SIG-M5 treated with dmso at 0.1 percent for 504 hours (cell line): ENCODE measurements at regions not wholly inside any gene's neighbourhood (a gene's known extent, or its start where the extent isn't known, plus 50 kb on each side); places are given as distances from the start of the nearest gene placed in this dataset.
A peak's percentile ranks its signal among the peaks of the same experiment; 100 is the strongest.
"Not testable (repeated sequence)": the region's sequence is repeated elsewhere in the genome, so short reads cannot be mapped to it uniquely, and the experiment has no call there.

Experiments
- DNase-seq: peaks from one replicate; lab custom pipeline; 2025; ENCODE audit not compliant: unreplicated experiment; lab: John Stamatoyannopoulos, UW

DNA sequence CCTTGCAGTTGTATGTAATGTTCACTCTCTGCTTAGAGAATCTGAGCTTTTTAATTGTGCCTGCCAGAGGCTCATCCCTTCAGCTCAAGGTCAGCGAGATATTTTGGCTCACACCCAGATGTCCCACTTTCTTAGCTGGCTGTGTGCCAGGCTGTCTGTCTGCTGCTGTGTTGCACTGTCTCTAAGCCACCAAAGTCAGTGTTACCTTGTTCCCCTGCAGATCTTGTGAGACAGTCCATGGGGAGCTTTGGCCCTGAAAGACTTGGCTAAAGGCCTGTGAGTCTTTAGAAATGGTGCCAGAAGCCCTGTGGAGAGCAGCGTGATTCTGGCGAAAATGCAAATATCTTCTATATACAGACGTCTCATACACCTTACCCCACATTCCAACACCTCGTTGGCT, 293.7 kb downstream of the TTC6 start:
- DNase-seq: no peak

DNA sequence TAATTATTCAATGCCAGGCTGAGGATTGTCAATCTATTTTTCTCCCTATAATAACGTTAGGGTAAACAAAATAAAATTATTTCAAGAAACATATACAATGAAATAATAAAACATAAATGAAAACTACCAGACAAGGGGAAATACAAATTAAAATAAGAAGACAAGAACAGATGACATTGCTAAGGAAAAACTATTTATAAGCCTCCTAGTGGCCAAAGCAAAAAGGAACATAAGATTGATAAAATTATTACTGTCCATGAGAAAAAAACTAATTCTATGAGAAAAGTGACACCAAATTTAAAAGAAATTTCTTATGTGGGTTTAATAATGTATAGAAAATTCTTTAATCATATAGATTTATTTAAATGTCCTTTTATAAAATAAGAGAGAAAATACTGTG, 294.7 kb downstream of the TTC6 start:
- DNase-seq: no peak

DNA sequence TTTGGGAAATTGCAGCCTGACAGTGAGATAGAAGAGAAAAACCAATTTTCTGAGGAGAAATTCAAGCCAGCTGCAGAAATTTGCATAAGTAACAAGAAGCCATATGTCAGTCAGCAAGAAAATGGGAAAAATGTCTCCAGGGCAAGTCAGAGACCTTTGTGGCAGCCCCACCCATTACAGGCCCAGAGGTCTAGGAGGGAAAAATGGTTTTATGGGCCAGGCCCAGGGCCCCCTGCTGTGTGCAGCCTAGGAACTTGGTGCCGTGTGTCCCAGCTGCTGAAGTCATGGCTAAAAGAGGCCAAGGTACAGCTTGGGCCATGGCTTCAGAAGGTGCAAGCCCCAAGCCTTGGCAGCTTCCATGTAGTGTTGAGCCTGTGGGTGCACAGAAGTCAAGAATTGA, 296.1 kb downstream of the TTC6 start:
- DNase-seq: not testable (repeated sequence)

DNA sequence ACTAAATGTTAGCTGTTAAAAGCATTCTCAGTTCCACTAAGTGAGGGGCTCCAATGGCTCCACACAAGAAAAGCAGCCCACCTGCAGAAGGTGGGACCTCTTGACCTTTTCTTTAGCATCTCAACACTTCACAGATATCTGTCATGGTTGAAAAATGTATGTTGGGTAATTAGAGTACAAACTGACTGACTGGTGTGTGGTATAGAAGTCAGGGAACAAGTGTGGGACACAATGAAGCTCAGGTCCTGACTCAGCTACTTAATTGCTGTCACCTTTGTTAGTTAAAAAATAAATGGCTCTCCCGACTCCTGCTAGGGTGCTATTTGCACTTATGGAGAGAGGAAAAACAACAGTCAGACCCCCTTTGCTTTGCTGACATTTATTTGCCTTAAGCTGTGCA, 299.0 kb downstream of the TTC6 start:
- DNase-seq: no peak

DNA sequence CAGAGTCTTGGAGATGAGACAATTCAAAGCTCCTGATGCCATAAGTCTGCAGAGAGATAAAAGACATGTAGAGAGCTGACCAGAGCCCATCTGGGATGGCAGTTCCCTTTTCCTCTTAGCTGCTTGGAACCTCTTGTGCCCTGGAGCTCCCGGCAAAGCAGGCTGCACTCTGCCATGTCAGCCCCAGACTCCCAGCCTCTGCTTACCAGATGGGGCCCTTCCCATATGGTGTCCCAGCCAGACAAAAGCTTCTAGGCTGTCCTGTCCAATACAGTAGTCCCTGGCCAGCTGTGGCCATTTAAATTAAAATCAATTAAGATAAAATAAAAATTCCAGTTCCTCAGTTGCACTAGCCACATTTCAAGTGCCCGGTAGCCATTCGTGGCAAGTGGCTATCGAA, 303.9 kb downstream of the TTC6 start:
- DNase-seq: no peak

DNA sequence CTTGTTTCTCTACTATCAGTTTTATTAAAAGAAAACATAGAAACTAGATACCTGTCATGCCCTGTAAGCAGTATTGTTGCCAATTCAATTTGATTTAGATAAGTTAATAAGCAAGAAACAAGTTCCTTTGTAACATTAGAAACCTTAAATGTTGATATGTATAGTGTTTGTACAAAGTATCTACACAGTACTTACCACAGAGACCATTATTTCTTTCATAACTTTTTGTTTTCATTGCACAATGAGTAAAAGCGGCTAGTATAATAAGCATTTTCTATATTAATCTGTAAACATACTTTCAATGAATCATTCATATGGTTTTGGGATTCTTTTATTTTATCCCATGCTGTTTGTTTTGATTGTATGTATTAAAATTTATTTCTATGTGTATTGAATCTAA, 305.1 kb downstream of the TTC6 start:
- no peak for DNase-seq

DNA sequence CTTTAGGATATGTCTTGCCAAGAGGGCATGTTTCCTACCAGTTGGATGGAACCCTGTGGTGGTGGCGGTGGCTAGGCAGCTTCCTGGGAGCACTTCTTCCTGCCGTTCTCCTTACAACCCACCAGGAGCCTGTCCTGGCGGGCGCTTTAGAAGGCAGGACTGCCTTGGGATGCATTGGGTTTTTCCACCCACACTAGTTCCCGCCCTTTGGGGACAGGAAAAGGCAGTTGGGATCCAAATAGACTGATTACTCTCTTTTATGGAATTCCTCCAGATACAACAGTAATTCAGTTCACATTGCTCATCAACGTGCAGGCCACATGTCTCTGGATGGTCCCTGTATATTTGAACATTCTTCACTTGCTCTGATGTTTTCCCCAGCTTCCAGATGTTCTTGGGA, 305.7 kb upstream of the SSTR1 start:
- no peak for DNase-seq

DNA sequence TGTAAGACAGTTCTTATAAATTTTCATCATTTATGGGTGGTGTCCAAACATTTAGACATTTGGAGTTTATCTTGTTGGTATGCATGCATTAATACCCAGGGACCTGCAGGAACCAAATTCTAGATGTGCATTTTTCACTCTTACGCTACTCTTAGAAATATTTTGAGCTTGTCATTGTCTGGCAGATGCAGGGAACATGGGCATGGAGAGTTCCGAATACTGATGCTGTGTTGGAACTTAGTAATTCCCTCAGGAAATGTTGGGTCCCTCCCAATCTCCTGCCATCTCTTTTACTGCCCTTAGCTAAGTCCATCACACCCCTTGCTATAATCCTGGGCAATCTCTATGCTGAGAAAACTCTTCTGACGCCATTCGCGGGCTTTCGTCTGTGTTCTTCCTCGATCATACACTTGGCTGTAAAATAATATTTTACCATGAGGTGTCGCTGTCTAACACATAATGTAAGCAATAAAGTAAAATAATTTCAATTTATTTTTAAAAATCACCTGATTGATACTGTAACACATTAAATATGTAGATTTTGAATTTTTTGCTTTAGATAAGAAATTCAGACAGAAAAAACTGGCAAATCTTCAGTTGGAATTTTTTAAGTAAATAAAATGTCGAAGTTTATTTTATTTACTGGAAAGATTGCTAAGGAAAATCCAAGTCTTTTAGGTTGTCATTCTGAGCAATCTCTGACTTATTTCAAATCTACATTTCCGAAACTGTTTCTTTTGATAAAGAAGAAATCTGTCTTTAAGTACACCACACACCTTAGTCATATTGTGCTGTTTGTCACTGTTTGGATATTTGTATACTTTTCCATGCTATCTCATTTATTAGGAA, 304.1 kb upstream of the SSTR1 start:
- peak; percentile 36 for DNase-seq

DNA sequence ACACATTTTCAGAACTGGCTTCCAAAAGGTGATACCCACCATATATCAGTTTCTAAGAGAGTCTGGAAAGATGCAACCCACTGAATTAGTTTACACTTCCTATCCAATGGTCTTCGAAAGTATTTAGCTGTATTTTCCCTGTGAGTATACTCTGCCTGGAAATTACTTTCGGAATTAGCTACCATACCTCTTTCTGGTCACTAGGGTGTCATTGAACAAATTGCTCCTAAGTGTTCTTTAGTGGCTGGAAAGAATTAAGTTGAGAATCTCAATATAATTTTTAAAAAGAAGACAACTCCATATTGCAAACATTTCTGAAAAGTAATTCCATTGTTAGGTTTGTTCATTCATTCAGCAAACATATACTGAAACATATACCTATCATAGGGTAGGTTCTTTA, 283.1 kb upstream of the SSTR1 start:
- DNase-seq: no peak

DNA sequence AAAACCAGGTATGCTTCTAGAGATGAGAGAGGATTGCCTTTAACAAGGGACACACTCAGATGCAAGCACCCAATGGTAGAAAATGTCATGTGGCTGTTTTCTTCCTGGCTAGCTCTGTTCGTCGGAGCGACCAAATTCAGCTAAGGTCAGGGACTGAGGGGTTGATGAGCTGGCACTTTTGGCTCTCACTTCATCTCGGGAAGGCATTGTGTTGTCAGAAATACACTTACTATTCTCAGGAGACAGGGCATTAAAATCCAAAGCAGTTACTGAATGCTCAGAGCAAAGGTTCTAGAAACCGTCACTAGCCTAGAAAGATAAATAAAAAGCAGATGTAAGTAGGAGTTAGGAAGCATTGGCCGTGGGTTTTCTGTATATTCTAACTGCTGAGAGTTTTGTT, 275.7 kb upstream of the SSTR1 start:
- DNase-seq: no peak

DNA sequence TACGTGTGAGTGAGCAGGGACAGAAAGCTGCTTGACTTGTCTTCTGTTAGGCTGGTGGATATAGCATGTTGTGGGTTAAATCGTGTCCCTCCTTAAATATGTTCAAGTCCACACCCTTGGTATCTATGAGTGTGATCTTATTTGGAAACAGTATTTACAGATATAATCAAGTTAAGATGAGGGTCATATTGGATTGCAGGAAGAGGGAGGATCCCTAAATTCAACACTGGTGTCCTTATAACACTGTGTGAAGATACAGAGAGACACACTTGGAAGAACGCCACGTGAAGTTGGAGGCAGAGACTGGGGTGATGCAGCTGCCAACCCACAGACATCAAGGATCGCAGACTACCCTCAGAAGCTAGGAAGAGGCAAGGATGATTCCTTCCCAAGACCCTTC, 275.2 kb upstream of the SSTR1 start:
- DNase-seq: no peak

DNA sequence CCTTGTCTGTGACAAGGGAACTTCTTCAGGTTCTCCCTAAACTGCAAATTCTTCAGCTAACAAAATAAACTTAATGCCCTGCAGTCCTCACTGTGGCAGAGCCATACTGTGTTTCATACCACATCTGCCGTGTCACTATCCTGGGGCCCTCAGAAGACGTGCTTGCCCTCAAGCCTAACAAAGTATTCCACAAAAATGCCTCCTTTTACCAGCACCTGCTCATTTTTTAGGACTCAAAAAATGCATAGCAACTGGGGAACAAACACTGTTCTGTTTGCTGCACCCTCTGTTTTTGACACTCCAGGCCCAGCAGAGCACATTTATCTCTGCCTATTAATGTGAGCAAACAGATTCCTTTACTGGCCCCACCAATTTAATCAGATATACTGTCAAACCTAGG, 270.7 kb upstream of the SSTR1 start:
- no peak for DNase-seq

DNA sequence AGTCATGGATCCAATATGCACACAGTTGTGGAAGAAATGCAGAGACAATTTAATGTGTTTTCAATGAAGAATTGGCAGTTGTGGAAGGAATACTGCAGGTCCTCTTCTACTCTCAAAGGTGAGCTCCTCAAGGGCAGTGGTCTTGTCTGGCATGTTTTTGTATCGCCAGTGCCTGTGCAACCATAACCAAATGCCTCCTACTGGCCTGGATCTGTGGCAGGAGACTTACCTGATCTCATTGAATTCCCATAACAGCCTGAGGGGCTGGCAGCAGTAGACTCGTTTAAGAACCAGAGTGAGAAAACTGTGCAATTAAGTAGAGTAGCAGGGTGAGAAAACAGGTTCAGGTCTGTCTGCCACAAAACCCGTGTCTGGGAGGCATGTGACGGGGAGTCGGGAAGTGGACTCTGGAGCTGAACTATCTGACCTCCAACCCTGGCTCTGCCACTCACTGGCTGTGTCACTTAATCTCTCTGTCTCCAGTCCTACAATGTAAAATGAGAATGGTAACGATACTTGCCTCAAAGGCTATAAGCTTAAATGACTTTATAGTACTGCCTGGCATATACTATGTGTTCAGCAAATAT, 268.2 kb upstream of the SSTR1 start:
- no peak for DNase-seq

DNA sequence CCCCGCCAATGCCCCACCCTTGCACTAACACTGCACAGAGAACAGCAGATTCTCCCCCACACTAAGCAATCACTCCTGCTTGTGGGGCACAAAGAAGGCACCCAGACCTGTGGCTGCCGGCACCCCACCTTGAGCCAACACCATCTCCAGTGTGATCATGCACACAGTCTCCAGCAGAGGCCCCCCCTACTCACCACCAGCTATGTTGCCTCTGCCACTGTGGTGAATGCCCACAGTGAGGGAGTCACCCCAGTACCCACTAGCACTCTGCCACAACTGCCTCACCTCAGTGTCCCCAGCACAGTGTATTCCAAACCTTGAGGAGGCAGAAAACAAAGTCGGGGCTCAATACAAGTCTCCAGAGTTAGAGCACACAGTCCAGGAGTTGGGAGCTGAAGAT, 261.7 kb upstream of the SSTR1 start:
- no peak for DNase-seq

DNA sequence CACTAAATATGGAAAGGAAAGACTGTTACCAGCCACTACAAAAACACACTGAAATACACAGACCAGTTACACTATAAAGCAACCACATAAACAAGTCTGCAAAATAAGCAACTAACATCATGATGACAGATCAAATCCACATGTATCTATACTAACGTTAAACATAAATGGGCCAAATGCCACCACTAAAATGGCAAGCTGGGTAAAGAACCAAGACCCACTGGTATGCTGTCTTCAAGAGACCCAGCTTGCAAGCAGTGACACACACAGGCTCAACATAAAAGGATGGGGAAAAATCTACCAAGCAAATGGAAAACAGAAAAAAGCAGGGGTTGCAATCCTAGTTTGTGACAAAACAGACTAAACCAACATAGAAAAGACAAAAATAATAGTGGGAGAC, 260.9 kb upstream of the SSTR1 start:
- DNase-seq: no peak

DNA sequence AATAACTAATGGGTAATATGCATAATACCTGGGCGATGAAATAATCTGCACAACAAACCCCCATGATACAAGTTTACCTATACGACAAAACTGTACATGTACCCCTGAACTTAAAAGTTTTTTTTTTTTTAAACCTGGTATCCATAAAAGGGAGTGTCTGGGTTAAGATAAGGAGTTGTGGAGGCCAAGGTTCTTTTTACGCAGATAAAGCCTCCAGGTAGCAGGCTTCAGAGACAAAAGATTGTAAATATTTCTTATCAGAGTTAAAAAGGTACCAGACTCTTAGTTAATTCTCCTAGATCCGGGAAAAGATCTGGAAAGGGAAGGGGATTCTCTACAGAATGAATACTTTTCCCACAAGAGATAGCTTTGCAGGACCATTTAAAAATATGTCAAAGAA, 259.4 kb upstream of the SSTR1 start:
- no peak for DNase-seq

DNA sequence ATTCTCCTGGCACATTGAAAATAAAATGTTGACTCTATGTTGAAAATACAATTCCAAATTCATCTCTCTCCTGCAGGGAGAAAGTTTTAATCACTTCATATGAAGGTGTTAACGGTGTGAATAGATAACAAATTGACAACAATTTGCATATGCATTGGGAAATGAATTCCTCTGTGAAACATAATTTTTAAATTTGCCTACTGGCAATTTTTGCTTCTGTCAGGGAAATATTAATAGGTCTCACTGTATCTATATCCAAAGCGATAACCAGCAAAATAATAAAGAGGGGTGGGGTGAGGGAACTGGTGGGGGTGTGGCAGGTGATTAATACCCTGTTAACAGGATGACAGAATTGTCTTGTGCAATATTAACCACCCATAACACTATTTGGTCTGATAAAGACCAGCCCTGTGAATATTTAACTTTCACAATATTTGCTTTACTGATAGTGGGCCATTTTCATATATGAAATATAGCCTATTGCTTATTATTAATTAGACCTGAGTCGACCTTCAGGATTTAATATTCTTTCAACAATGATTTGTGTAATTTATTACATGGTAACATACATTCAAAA, 239.0 kb upstream of the SSTR1 start:
- DNase-seq: no peak

DNA sequence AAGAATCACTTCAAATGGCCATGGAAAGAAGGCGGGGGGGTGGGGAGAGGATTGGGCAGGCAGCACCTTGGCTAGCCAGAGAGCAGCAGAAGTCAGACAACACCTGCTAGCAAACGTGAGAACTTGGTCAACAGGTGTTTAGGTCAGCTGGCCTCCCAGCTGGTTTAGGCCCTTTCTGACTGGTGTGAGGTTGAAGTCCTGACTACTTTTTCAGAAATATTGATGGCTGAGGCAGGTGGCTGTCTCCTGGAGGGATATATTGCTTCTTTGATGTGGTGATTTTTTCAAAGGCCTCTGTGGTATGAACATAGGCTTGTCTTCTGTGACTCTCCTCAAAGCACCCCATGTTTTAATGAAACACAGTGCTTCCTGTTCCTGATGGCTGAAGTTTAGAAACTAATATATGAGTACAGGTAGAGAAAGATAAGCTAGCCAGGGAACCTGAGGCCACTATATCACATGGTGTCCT, 238.2 kb upstream of the SSTR1 start:
- no peak for DNase-seq

DNA sequence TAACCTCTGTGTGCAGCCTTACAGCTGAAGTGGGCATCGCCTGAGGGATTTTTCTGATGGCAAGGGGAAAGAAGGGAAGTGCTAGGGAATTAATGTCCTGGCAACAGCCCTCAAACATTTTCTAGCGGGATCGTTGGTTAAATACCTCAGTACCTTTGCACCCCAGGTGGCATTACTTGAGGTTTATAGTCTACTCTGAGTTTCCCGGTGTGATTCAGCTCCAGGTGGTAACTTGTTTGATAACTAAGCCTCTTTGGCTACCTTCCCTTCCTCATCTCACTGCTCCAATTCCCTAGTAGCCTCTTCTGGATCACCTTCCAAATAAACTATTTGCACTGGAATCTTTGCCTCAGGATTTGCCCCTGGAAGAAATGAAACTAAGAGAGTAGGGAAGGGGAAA, 237.0 kb upstream of the SSTR1 start:
- DNase-seq: no peak

DNA sequence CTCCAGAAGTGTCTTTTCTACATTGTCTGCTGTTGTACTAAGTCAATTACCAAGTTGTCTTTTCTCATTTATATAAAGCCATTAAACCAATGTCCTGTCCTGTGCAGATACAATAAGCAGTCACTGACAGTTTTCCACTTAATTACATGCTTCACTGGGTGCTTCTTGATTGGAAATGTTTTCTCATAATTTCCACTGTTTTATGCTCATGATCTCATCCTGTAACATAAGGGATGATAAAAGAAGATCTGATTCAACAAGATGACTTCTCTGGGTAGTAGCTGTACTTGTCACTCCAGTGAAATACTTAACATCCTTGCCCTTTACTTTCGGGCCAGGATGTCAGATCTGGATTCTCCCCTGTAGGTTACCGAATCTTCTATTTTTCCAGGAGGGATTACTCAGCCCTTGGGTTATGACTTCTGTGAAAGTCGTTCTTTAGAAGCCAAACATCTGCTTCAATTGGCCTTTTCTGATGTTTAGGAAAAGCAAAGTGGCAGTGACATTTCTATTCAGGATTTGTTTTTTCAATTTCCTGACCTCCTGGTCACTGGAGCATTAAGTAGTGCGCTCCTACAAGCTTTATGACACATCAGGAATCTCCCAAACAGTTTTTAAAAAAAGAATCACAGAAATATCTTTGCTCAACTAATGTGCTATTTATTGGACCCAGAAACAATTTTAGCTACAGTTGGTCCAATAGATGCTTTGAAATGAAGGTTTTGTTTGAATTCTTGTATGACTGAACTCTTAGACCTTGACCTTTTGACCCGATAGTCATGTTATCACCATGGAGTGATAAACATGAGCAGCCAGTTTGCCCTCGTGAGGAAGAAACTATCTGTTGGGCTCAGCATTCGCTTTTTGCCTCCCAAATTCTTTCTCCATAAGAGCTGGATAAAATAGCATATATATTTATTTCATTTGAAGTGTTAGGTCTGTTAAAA, 234.5 kb upstream of the SSTR1 start:
- no peak for DNase-seq

DNA sequence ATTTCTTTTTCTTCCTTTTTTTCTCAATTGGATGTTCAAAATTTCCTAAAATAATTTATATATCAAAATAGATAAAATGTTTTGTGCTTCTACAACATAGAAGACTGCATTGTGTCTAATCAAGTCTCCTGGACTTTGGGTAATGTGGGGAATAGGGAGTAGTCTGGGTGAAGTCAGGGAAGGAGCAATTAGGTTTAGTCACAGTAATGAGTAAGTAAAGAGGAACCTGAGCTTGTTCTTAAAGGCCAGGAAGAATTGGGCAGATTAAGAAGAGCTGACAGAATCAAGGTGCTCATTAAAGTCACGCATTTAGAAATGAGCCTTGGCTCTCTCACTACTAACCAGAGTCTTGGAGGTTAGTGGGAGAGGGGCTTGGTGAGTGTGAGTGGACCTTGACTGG, 233.3 kb upstream of the SSTR1 start:
- DNase-seq: no peak
